SK-N-SH treated with all-trans-retinoic acid at 6 μM for 48 hours (cell line): ENCODE measurements at regions not wholly inside any gene's neighbourhood (a gene's known extent, or its start where the extent isn't known, plus 50 kb on each side); places are given as distances from the start of the nearest gene placed in this dataset.

Experiments used
- ARNTL ChIP-seq: fragments of 450-650 bp; formaldehyde crosslinking; IDR thresholded peaks from 2 replicates; pipeline ENCODE4 v1.5.0; 2020; ENCODE audit warnings: low read depth, mild to moderate bottlenecking, moderate library complexity, borderline replicate concordance
- BACH2 ChIP-seq: fragments of 250-450 bp; sonication (Bioruptor Pico); IDR thresholded peaks from 2 replicates; pipeline ENCODE4 v1.9.0; 2021; ENCODE audit warnings: mild to moderate bottlenecking, borderline replicate concordance
- CSRNP3 ChIP-seq: fragments of 250-450 bp; sonication (Bioruptor Pico); IDR thresholded peaks from 2 replicates; pipeline ENCODE4 v1.5.1; 2021; ENCODE audit warnings: mild to moderate bottlenecking, moderate library complexity
- ESRRG ChIP-seq: fragments of 250-450 bp; sonication (Bioruptor Pico); IDR thresholded peaks from 2 replicates; pipeline ENCODE4 v1.6.1; 2021; ENCODE audit warnings: mild to moderate bottlenecking
- GLIS3 ChIP-seq: fragments of 250-450 bp; sonication (Bioruptor Pico); IDR thresholded peaks from 2 replicates; pipeline ENCODE4 v1.5.0; 2020; ENCODE audit warnings: mild to moderate bottlenecking, moderate library complexity
- PATZ1 ChIP-seq: fragments of 250-450 bp; sonication (Bioruptor Pico); IDR thresholded peaks from 2 replicates; pipeline ENCODE4 v1.8.0; 2020; ENCODE audit warnings: mild to moderate bottlenecking, moderate library complexity, borderline replicate concordance
- POU6F1 ChIP-seq: fragments of 250-450 bp; sonication (Bioruptor Pico); IDR thresholded peaks from 2 replicates; pipeline ENCODE4 v1.8.0; 2021; ENCODE audit warnings: low read depth, mild to moderate bottlenecking, moderate library complexity, borderline replicate concordance
- RARB ChIP-seq: fragments of 250-450 bp; sonication (Bioruptor Pico); IDR thresholded peaks from 2 replicates; pipeline ENCODE4 v1.8.0; 2021; ENCODE audit warnings: mild to moderate bottlenecking, moderate library complexity
- TCF4 ChIP-seq: fragments of 250-450 bp; sonication (Bioruptor Pico); IDR thresholded peaks from 2 replicates; pipeline ENCODE4 v1.8.0; 2021; ENCODE audit warnings: mild to moderate bottlenecking, moderate library complexity, borderline replicate concordance
- TOX ChIP-seq: fragments of 250-450 bp; sonication (Bioruptor Pico); IDR thresholded peaks from 2 replicates; pipeline ENCODE4 v1.8.0; 2021; ENCODE audit warnings: mild to moderate bottlenecking, moderate library complexity, borderline replicate concordance
- ZC3H10 ChIP-seq: fragments of 250-450 bp; sonication (Bioruptor Pico); IDR thresholded peaks from 2 replicates; pipeline ENCODE4 v1.5.1; 2021; ENCODE audit warnings: mild to moderate bottlenecking, moderate library complexity
- ZFP3 ChIP-seq: fragments of 250-450 bp; sonication (Bioruptor Pico); IDR thresholded peaks from 2 replicates; pipeline ENCODE4 v1.5.0; 2020; ENCODE audit warnings: mild to moderate bottlenecking, moderate library complexity
- ZNF565 ChIP-seq: fragments of 450-650 bp; formaldehyde crosslinking; conservative IDR thresholded peaks from 2 replicates; pipeline ENCODE4 v1.5.0; 2020; ENCODE audit warnings: low read depth, mild to moderate bottlenecking, moderate library complexity
- ZNF8 ChIP-seq: fragments of 450-650 bp; formaldehyde crosslinking; IDR thresholded peaks from 2 replicates; pipeline ENCODE4 v1.5.0; 2020; ENCODE audit warnings: mild to moderate bottlenecking, moderate library complexity

- TF ChIP-seq ZNF565 = no peak
- no peak for TF ChIP-seq PATZ1 (CRISPR knock-in tag)
- no peak for TF ChIP-seq TOX
- TF ChIP-seq BACH2 (CRISPR knock-in tag) = no peak
- no peak for TF ChIP-seq ZC3H10 (CRISPR knock-in tag)
- TF ChIP-seq TCF4 (CRISPR knock-in tag) = no peak
- TF ChIP-seq CSRNP3 (CRISPR knock-in tag) = no peak
- TF ChIP-seq RARB (CRISPR knock-in tag) = no peak
- TF ChIP-seq ZNF8 (CRISPR knock-in tag) = no peak
- no peak for TF ChIP-seq ARNTL
- no peak for TF ChIP-seq ZFP3 (CRISPR knock-in tag)
- TF ChIP-seq GLIS3 (CRISPR knock-in tag) = no peak
- TF ChIP-seq ESRRG (CRISPR knock-in tag) = no peak
- TF ChIP-seq POU6F1 (CRISPR knock-in tag) = no peak
These were observed 230.8 kb upstream of the SMIM21 start for GRCh38 chr18:75658330-75658729.
